ENCODE measurements at regions not wholly inside any gene's neighbourhood (a gene's known extent, or its start where the extent isn't known, plus 50 kb on each side); places are given as distances from the start of the nearest gene placed in this dataset.

DNA sequence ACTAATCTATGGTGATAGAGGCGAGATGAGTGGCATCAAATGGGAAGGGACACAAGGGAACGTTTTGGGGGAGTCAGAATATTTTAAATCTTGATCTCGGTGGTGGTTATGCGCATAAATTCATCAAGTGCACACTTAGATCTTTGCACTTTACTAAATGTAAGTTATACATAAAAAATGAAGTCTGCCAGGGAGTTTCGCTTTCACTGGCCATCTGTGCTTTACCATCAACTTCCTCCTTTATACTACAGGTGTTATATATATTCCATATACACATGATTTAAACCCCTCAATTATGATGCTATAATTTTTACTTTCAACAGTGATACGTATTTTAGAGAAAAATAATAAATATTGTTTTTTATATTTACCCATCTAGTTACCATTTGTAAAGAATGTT lies 97.6 kb upstream of the AKIRIN2 start:
- TF ChIP-seq, protein P1, sequence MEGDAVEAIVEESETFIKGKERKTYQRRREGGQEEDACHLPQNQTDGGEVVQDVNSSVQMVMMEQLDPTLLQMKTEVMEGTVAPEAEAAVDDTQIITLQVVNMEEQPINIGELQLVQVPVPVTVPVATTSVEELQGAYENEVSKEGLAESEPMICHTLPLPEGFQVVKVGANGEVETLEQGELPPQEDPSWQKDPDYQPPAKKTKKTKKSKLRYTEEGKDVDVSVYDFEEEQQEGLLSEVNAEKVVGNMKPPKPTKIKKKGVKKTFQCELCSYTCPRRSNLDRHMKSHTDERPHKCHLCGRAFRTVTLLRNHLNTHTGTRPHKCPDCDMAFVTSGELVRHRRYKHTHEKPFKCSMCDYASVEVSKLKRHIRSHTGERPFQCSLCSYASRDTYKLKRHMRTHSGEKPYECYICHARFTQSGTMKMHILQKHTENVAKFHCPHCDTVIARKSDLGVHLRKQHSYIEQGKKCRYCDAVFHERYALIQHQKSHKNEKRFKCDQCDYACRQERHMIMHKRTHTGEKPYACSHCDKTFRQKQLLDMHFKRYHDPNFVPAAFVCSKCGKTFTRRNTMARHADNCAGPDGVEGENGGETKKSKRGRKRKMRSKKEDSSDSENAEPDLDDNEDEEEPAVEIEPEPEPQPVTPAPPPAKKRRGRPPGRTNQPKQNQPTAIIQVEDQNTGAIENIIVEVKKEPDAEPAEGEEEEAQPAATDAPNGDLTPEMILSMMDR (IDR thresholded peaks at IDR 0.05; ENCODE audit: extremely low read depth in 1 of 2, insufficient read depth in 1 of 2, low read depth in 1 of 2, low read length in 2 of 2), result no peak
- TF ChIP-seq POLR2AphosphoS5 (IDR thresholded peaks at IDR 0.05; ENCODE audit: insufficient read depth, low read depth, low read length), result no peak
- TF ChIP-seq EZH2 (IDR thresholded peaks at IDR 0.05; ENCODE audit: borderline replicate concordance, low read depth, low read length, severe bottlenecking), result no peak
- no peak for TF ChIP-seq POLR2A (IDR thresholded peaks at IDR 0.05; ENCODE audit: low read depth, low read length)
- no peak for TF ChIP-seq FOS (IDR thresholded peaks at IDR 0.05; ENCODE audit: borderline replicate concordance, insufficient read depth, low read length)
- TF ChIP-seq GATA2 (IDR thresholded peaks at IDR 0.05; ENCODE audit: insufficient read depth, insufficient read length, low read depth, low read length), result no peak
- TF ChIP-seq JUN (IDR thresholded peaks at IDR 0.05; ENCODE audit: borderline replicate concordance, insufficient read depth, insufficient read length, low read depth), result no peak
- TF ChIP-seq MYC (IDR thresholded peaks at IDR 0.05; ENCODE audit: low read depth, low read length), result no peak
- TF ChIP-seq, protein P2, sequence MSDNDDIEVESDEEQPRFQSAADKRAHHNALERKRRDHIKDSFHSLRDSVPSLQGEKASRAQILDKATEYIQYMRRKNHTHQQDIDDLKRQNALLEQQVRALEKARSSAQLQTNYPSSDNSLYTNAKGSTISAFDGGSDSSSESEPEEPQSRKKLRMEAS (IDR thresholded peaks at IDR 0.05; ENCODE audit: insufficient read depth, insufficient read length), result no peak
